GM18508 (cell line): ENCODE measurements at regions not wholly inside any gene's neighbourhood (a gene's known extent, or its start where the extent isn't known, plus 50 kb on each side); places are given as distances from the start of the nearest gene placed in this dataset.
A peak's percentile ranks its signal among the peaks of the same experiment; 100 is the strongest.
"Not testable (repeated sequence)": the region's sequence is repeated elsewhere in the genome, so short reads cannot be mapped to it uniquely, and the experiment has no call there.

Experiments
- ATAC-seq: cut with Tn5 transposase; IDR thresholded peaks from one replicate; pipeline ENCODE4 v1.9.1; 2021; ENCODE audit warnings: moderate number of reproducible peaks; ENCODE audit not compliant: insufficient read depth, unreplicated experiment

- no peak for ATAC-seq
These were observed 444.8 kb downstream of the PTPRC start for GRCh38 chr1:199083680-199084079.

- ATAC-seq = no peak
These were observed 445.5 kb downstream of the PTPRC start for GRCh38 chr1:199084293-199084692.

- no peak for ATAC-seq
These were observed 447.1 kb downstream of the PTPRC start for GRCh38 chr1:199085903-199086302.

GRCh38 chr1:199087144-199087543 is 448.3 kb downstream of the PTPRC start:
- ATAC-seq = no peak

GRCh38 chr1:199089393-199090122 is 450.7 kb downstream of the PTPRC start:
- peak; percentile 88 for ATAC-seq

GRCh38 chr1:199095628-199096027 is 456.8 kb downstream of the PTPRC start:
- ATAC-seq = not testable (repeated sequence)

- ATAC-seq = no peak
These were observed 457.8 kb downstream of the PTPRC start for GRCh38 chr1:199096591-199096990.

GRCh38 chr1:199098468-199098867 is 459.6 kb downstream of the PTPRC start:
- no peak for ATAC-seq

- no peak for ATAC-seq
These were observed 462.3 kb downstream of the PTPRC start for GRCh38 chr1:199101139-199101538.

GRCh38 chr1:199101635-199102034 is 462.8 kb downstream of the PTPRC start:
- ATAC-seq = no peak

- ATAC-seq = peak; percentile 62
These were observed 463.4 kb downstream of the PTPRC start for GRCh38 chr1:199102239-199102638.

- no peak for ATAC-seq
These were observed 470.3 kb downstream of the PTPRC start for GRCh38 chr1:199109160-199109559.

- ATAC-seq = no peak
These were observed 473.5 kb downstream of the PTPRC start for GRCh38 chr1:199112365-199112764.

GRCh38 chr1:199113265-199113869 is 474.5 kb downstream of the PTPRC start:
- ATAC-seq = no peak

GRCh38 chr1:199116488-199116887 is 477.6 kb downstream of the PTPRC start:
- no peak for ATAC-seq

- ATAC-seq = no peak
These were observed 482.2 kb downstream of the PTPRC start for GRCh38 chr1:199121047-199121446.

GRCh38 chr1:199122085-199122484 is 483.2 kb downstream of the PTPRC start:
- ATAC-seq = no peak

GRCh38 chr1:199122532-199123311 is 483.9 kb downstream of the PTPRC start:
- ATAC-seq = no peak

- no peak for ATAC-seq
These were observed 484.8 kb downstream of the PTPRC start for GRCh38 chr1:199123615-199124014.

- ATAC-seq = no peak
These were observed 485.5 kb downstream of the PTPRC start for GRCh38 chr1:199124351-199124750.

- no peak for ATAC-seq
These were observed 490.4 kb downstream of the PTPRC start for GRCh38 chr1:199129247-199129646.
